Body of pancreas (tissue), 4 donors: ENCODE measurements at regions not wholly inside any gene's neighbourhood (a gene's known extent, or its start where the extent isn't known, plus 50 kb on each side); places are given as distances from the start of the nearest gene placed in this dataset.

ENCODE experiments used
- CTCF ChIP-seq, 7 experiments: fragments of 450-650 bp in 4 of 7; fragments of 200-600 bp in 3 of 7; sonication (generic) in 3 of 7; IDR thresholded peaks; one replicate each; pipeline ENCODE4 v1.5.1; 2016 to 2019; ENCODE audit warnings: antibody characterized with exemption in 7 of 7
- POLR2A ChIP-seq, 3 donors: fragments of 450-650 bp; IDR thresholded peaks; one replicate each; pipeline ENCODE4 v1.6.1; 2016; ENCODE audit warnings: antibody characterized with exemption in 3 of 3, mild to moderate bottlenecking in 2 of 3

GRCh38 chr4:137025484-137026059, 506.7 kb downstream of the PCDH18 start:
- TF ChIP-seq CTCF (IDR thresholded peaks at IDR 0.05) (no peak), POLR2A (IDR thresholded peaks at IDR 0.05) (no peak)
